ENCODE measurements at regions not wholly inside any gene's neighbourhood (a gene's known extent, or its start where the extent isn't known, plus 50 kb on each side); places are given as distances from the start of the nearest gene placed in this dataset.

GRCh38 chr9:99336531-99336930 lies 114.4 kb downstream of the SEC61B start:
- no peaks in the 10 kb centered on the region for H3K27me3 ChIP-seq (replicated peaks; ENCODE audit: insufficient read depth)
- H3K27ac ChIP-seq: no peak overlapping the region
- DNase-seq (ENCODE audit: low spot score): no peak
- TF ChIP-seq POLR2AphosphoS5 (IDR thresholded peaks at IDR 0.05): no peak
- TF ChIP-seq, protein P1, sequence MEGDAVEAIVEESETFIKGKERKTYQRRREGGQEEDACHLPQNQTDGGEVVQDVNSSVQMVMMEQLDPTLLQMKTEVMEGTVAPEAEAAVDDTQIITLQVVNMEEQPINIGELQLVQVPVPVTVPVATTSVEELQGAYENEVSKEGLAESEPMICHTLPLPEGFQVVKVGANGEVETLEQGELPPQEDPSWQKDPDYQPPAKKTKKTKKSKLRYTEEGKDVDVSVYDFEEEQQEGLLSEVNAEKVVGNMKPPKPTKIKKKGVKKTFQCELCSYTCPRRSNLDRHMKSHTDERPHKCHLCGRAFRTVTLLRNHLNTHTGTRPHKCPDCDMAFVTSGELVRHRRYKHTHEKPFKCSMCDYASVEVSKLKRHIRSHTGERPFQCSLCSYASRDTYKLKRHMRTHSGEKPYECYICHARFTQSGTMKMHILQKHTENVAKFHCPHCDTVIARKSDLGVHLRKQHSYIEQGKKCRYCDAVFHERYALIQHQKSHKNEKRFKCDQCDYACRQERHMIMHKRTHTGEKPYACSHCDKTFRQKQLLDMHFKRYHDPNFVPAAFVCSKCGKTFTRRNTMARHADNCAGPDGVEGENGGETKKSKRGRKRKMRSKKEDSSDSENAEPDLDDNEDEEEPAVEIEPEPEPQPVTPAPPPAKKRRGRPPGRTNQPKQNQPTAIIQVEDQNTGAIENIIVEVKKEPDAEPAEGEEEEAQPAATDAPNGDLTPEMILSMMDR (IDR thresholded peaks at IDR 0.05): no peak
- TF ChIP-seq POLR2A (IDR thresholded peaks at IDR 0.05): no peak
- no peak overlapping the region for H3K4me3 ChIP-seq
- H3K9me3 ChIP-seq: no peaks in the 10 kb centered on the region
- 70% methylated on average over 1 of the region's 1 CpG for WGBS
- intact Hi-C loops (cut with DNase I): no loop called here
- H3K4me1 ChIP-seq (replicated peaks): no peaks in the 10 kb centered on the region
- no peaks in the 10 kb centered on the region for H3K36me3 ChIP-seq

GRCh38 chr9:99340281-99340680 lies 118.2 kb downstream of the SEC61B start:
- WGBS: 90% methylated on average over 8 of the region's 8 CpGs
- TF ChIP-seq POLR2AphosphoS5 (IDR thresholded peaks at IDR 0.05) (no peak), POLR2A (IDR thresholded peaks at IDR 0.05) (no peak)
- TF ChIP-seq, protein P1 (IDR thresholded peaks at IDR 0.05): no peak
- intact Hi-C loops (cut with DNase I): no loop called here

DNA sequence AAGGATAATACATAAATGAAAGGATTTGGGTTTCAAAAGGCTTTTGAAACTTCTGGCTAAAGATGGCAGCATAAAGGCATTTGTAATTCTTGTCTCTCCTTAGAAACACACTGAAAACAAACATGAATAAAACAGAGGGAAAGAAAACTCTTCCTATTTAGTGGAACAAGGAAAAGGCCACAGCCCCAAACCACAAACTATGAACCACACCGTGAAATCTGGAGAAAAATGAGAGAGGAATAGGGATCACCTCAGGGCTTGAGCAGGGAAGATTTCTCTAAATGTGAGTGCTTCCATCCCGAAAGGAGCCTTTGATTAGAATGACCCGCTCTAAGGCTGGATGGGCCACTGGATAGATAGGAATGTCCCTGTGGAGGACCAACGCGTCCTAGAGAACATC lies 119.6 kb downstream of the SEC61B start:
- TF ChIP-seq, protein P1 (IDR thresholded peaks at IDR 0.05): no peak
- no peak for TF ChIP-seq POLR2AphosphoS5 (IDR thresholded peaks at IDR 0.05)
- no peak for TF ChIP-seq POLR2A (IDR thresholded peaks at IDR 0.05)
- Histone ChIP-seq H3K27ac (no peak overlapping the region), H3K4me3 (no peak overlapping the region), H3K9me3 (no peaks in the 10 kb centered on the region), H3K4me1 (replicated peaks) (no peaks in the 10 kb centered on the region), H3K27me3 (replicated peaks; ENCODE audit: insufficient read depth) (no peaks in the 10 kb centered on the region), H3K36me3 (no peaks in the 10 kb centered on the region)
- WGBS: 84% methylated on average over 5 of the region's 5 CpGs
- no peak for DNase-seq (ENCODE audit: low spot score)
- intact Hi-C loops (cut with DNase I): no loop called here

More at GRCh38 chr9:99340281-99340680, 118.2 kb downstream of the SEC61B start:
- no peaks in the 10 kb centered on the region for H3K9me3 ChIP-seq
- H3K4me1 ChIP-seq (replicated peaks): no peaks in the 10 kb centered on the region
- H3K27ac ChIP-seq: no peak overlapping the region
- H3K4me3 ChIP-seq: no peak overlapping the region
- H3K27me3 ChIP-seq (replicated peaks; ENCODE audit: insufficient read depth): no peaks in the 10 kb centered on the region
- no peaks in the 10 kb centered on the region for H3K36me3 ChIP-seq
- DNase-seq (ENCODE audit: low spot score): no peak

DNA sequence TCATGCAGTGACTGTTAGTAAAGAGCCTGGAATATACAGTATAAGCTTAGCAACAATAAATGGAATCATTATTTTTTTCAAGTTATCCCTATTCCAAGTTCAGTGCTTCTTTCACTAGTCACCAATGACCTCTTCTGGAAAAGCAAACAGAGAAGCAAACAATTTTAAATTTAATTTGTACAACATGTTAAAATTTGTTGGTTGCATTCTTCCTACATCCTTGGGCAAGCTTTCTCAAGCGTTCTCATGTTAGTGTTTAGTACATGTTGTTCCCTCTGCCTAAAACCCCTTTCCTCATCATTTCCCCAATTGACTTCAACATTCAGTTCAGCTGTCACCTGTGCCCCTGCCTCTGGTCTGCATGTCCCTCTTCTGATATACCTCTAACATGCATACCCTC lies 123.4 kb downstream of the SEC61B start:
- Histone ChIP-seq H3K9me3 (no peaks in the 10 kb centered on the region), H3K36me3 (no peaks in the 10 kb centered on the region), H3K4me1 (replicated peaks) (no peaks in the 10 kb centered on the region), H3K27me3 (replicated peaks; ENCODE audit: insufficient read depth) (no peaks in the 10 kb centered on the region), H3K27ac (no peak overlapping the region), H3K4me3 (no peak overlapping the region)
- intact Hi-C loops (cut with DNase I): no loop called here
- no peak for DNase-seq (ENCODE audit: low spot score)
- TF ChIP-seq POLR2A (IDR thresholded peaks at IDR 0.05) (no peak), POLR2AphosphoS5 (IDR thresholded peaks at IDR 0.05) (no peak)
- TF ChIP-seq, protein P1 (IDR thresholded peaks at IDR 0.05): no peak
- WGBS: 43% methylated on average over 1 of the region's 1 CpG

DNA sequence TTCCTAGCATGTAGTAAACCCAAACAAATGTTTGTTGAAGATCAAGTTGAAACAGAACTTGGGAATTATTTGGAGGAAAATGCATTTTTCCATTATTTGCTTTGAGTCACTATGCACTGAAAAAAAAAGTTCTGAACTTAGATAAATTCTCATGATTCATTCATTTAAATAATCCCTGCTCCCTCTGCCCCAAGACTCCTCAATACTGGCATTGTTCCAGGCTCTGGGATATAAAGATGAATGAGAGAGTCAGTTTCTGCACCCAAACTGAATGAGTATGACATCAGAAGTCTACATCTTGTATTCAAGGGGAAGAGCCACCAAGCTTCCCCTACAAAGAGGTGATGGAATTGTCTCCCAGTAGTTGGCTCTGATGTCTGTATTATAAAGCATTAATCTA lies 123.9 kb downstream of the SEC61B start:
- TF ChIP-seq, protein P1 (IDR thresholded peaks at IDR 0.05): no peak
- TF ChIP-seq POLR2A (IDR thresholded peaks at IDR 0.05) (no peak), POLR2AphosphoS5 (IDR thresholded peaks at IDR 0.05) (no peak)
- H3K9me3 ChIP-seq: no peaks in the 10 kb centered on the region
- H3K27ac ChIP-seq: no peak overlapping the region

More for the DNA sequence above, 123.9 kb downstream of the SEC61B start:
- H3K4me3 ChIP-seq: no peak overlapping the region
- H3K27me3 ChIP-seq (replicated peaks; ENCODE audit: insufficient read depth): no peaks in the 10 kb centered on the region
- H3K36me3 ChIP-seq: no peaks in the 10 kb centered on the region
- H3K4me1 ChIP-seq (replicated peaks): no peaks in the 10 kb centered on the region
- intact Hi-C loops (cut with DNase I): no loop called here
- DNase-seq (ENCODE audit: low spot score): no peak
